Endometrium (tissue), 2 donors: ENCODE measurements at regions not wholly inside any gene's neighbourhood (a gene's known extent, or its start where the extent isn't known, plus 50 kb on each side); places are given as distances from the start of the nearest gene placed in this dataset.

ENCODE experiments used
- FAIRE-seq: peaks from 2 replicates; lab custom pipeline; 2012; peaks lifted over from hg19 to GRCh38; lab: Jason Lieb, UNC
- donor health status: control.
- donor health status: control.

DNA sequence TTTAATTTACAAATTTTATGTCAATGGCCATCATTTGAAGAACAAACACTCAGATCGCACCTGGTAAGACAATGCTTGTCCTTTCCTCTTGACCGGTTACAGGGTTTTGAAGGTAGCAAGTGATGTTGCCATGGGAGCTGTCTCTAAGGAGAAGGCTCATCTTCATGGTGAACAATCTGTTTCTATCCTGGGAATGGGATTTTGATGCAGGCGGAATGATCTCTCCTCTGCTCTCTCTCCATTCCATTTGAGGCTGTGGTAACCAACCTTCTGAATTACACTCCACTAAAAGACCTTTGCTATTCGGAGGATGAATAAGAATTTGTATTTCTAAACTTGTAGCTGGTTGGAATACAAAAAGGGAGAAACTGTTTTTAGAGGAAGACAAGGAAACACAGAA, 57.9 kb upstream of the SLC5A9 start:
- no peak for FAIRE-seq

DNA sequence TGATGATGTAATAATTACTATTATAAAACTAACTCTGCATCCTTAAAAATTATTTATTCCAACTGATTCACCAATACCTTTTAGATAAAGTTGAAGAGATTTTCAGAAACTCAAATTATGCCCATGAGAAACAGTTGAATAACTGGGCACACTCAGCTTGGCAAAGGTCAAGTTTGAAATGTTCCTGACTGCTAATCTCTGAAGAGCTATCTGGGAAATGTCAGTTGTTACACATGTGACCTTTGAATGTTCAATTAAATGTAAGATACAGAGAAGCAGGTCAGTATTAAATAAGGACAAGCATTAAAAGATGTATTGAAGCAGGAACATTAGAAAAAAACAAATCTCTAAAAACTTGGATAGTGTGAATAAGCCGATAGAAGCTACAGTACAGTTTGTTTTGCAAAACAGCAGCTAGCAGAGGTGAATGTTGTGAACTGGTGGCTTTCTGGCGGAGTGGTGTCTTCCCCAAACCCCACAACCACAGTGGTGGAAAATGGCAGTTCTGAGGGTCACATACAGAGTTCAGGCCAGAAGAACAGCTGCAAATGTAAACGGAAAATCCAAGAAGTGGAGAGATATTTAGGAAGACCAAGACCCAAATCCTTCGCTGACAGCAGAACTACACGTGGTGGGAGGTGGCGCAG, 61.9 kb upstream of the SLC5A9 start:
- FAIRE-seq, result no peak

DNA sequence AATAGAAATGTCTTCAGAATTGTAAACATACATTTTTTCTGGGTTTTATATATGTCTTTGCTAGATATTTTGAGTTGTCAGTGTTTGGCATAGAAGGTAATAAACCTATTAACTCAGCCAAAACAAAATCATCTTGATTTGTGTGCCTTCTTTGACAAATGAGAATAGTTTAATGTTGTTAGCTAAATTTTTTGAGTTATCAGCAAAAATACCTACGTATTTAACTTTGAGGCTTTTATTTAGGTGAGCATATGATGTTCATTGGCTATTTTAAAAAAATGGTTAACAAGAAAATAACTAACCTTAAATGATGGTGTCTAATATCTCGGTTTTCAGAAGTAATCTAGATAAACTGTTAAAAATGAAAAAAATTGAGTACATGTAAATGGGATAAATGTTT, 83.2 kb upstream of the SLC5A9 start:
- no peak for FAIRE-seq

DNA sequence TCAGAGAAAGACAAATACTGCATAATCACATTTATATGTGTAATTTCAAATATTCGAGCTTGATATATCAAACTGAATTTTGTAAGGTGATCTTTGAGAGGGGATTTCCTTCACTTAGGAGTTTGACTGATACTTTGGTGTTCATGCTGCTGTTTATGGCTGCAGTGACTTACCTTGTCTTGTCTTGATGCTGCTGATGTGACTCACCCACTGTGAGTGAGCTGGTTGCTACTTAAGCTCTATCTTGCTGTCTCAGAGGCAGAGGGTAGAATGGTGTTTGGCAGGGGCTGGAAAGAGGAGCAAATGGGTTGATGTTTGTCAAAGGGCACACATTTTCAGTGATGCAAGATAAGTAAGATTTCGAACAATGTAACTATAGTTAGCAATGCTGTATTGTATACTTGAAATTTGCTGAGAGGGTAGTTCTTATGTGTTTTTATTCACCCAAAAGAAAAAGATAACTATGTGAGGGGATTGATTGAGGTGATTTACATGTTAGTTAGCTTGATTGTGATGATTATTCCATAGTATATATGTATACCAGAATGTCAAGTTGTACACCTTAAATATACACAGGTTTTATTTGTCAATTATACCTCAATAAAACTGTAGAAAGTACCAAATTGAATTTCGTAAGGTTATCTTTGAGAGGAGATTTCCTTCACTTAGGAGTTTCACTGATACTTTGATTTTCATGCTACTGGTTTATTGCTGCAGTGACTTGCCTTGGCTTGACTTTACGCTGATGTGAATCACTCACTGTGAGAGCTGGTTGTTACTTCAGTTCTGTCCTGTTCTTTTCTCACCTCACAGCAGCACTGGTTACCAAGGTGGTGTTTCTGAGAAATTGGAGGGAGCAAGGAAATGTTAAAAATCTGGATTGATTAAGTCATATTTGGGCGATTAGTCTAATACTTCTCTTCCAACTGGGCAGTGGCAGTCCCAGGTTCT, 94.5 kb upstream of the SLC5A9 start:
- no peak for FAIRE-seq

DNA sequence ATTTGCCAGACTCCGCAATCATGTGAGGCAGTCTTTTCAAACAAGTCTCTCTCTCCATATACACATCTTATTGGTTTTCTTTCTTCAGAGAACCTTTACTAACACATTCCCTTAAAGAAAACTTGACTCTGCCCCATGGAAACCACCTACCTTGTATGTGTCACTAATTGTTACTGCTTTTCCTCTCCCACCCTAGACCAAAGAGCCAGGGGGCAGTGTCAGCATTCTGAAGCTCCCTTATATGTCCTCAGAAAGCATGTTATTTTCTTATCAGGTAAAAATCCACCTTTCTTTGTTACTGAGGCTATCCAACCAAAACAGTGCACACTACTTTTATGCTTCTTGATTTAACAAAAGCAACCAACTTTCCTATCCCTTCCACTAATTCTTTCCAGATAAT, 98.9 kb upstream of the SLC5A9 start:
- no peak for FAIRE-seq

DNA sequence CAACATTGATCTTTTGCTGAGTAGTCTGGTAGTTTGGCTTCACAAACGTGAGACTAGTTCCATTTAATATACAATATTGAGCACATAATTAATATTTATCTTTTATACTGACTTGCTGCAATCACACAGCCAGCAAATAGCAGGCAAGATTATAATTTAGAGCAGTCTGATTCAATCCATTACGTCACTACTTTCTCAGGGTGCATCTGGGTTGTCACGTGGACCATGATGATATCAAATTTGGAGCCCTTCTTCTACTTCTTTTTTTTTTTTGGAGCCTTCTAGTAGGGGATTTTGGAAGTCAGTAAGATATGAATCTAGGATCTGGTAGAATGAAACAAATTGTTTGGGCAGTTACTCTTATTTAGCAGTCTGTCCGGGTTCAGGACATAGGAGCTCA, 100.6 kb upstream of the SLC5A9 start:
- FAIRE-seq, result no peak

DNA sequence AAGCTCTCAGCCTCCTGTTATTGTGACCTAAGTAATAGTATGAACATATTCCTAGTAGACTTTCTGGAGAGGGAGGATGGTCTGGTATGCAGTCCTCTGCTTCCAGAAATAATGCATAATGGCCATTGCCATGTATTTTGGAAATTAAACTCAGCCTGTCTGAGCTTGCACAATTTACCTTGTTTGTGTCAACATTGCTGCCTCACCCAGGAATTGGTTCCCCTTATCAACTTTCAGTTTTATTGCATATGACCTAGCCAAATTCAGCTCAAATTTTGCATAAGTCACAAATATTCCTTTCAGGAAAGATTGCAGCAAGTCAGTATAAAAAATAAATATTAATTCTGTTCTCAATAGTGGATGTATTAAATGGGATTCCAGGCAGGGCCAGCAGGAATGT, 101.9 kb upstream of the SLC5A9 start:
- FAIRE-seq, result no peak

DNA sequence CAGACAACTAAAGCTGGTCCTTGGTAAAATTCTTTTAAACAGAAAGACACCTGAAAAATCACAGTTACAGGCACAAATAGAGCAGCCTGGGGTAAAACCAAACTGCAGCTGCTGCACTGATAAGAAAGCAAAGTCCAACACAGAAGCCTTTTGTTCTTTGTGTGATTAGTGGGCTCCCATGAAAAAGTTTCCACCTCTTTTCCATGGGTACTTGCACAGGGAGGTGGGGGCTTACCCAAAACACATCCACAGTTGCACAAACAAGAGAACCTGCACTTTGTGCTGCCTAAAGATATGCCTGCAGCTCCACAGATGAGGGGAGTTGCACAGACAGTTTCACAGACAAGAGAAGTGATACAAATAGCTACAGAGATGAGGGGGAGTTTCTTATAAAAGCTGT, 106.7 kb upstream of the SLC5A9 start:
- no peak for FAIRE-seq

DNA sequence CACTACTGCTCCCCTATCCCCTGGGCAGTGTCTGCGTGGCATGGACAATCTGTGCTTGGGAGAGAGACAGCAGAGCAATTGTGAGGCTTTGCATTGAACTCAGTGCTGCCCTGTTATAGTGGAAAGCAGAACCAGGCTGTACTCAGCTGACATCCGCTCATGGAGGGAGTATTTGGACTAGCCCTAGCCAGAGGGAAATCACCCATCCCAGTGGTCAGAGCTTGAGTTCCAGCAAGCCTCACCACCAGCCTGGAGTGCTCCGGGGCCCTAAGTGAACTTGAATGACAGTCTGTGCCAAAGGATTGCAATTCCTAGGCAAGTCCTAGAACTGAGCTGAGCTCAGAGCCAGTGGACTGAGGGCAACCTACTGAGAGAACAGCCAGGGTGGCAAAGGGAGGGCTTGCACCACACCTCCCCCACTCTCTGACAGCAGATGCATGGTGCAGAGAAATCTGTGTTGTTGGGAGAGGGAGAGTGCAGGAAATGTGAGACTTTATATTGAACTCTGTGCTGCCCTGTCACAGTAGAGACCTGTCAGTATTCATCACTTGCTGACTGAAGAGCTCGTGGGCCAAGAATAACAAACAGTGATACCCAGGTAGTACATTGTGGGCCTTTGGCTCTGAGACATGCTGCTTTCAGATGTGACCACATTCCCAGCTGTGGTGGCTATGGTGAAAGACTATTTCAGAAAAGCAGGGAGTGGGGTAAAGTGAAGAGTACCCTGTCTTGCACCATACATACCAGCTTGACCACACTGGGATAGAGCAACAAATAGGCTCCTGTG, 107.7 kb upstream of the SLC5A9 start:
- FAIRE-seq, result no peak

DNA sequence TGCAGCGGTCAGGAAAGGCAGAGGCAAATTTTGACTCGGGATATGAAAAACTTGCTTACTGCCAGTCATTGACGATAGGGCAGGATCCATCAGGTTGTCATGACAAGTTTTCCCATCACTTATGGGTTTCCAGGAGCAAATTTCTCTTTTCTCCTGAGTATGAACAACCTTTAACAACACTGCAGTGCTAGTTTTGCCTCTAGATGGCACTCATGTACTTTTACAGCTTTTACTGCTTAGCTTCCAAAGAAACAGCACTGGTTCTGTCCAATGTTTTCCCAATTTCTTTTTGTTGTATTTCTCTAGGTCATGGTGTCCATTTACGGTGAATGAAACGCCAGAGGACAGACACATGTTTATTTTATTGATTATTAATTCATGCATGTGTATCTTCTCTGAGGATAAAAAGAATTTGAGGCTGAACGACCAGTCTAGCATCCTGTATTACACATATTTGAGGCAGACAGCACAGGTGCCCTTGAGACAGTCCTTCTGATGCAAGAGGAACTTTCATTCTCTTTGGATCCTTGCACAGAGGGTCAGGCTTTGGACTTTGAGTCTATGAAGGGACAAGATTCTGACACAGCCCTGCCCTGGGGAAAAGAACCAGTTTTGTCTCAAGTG, 112.3 kb upstream of the TRABD2B start:
- peak; percentile 92 for FAIRE-seq

DNA sequence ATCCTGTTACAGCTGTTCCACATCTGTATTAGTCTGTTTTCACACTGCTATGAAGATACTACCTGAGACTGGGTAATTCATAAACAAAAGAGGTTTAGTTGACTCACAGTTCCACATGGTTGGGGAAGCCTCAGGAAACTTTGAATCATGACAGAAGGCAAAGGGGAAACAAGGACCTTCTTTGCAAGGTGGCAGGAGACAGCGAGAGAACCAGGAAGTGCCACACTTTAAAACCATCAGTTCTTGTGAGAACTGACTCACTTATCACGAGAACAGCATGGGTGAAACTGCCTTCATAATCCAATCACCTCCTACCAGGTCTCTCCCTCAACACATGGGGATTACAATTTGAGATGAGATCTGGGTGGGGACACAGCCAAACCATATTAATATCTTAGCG, 110.3 kb upstream of the TRABD2B start:
- no peak for FAIRE-seq

DNA sequence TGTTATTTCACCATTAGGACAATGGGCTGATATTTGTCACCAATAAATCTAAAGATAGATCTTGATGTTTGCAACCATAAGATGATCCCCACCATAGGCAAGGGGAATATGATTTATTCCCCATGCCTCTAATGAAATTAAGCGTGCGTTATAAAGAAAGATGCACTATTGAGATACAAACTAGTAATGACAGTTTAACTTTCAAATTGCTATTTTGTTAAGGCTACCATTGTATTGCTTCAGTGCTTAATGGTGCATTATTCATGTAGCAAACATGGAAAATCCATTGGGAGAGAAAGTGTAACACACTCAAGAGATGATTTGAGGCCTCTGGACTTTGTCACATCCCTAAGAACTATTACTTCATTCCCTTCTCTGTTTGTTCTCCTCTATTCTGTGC, 108.9 kb upstream of the TRABD2B start:
- no peak for FAIRE-seq

DNA sequence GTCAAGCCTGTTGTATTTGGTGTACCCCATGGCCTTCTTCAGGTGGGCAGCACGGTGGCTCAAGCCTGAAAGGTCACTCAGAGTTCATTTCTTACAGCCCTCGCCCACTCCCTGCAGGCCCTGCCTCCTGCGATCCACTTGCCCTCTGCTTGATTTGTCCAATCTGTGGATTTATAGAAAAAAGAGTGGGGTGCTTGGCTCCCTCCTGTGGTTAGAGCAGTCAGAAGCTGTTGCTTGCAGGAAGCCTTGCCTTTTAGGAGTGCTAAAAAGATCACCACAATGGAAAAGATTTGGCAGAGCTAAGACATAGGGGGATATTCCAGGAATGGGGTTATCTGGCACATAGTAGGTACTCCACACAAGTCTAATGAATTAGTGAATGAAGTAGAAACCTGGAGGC, 108.0 kb upstream of the TRABD2B start:
- FAIRE-seq, result no peak

DNA sequence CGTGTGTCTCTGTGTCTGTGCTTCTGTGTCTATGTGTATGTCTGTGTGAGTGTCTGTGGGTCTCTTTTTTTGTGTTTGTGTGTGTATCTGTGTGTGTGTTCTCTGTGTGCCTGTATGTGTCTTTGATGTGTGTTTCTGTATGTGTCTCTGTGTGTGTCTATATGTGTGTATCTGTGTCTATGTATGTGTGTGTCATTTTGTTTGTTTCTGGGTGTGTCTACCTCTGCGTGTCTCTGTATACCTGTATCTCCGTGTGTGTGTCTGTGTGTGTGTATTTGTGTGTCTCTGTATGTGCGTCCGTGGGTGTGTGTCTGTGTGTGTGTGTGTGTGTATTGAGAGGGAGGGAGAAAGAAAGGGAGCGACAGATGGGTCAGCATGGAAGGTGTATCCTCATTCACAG, 106.3 kb upstream of the TRABD2B start:
- FAIRE-seq, result no peak

DNA sequence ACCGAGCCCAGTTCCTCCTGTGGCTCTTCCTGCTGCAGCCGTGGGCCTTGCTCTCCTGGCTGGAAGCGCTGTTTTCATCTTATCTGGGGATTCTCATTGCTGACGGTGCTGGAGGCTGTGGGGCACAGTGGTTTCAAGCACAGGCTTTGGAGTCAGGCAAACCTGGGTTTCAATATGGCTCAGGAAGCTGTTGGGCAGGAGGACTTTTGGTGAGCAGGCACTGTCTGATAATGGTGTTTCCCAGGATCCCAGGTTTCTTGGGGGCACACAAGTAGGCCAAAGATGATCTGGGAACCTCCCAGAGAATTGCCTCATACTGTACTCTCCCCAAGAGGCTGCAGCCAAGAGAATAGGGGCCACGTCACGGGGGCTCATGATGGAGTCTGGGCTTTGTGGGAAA, 105.6 kb upstream of the TRABD2B start:
- no peak for FAIRE-seq

DNA sequence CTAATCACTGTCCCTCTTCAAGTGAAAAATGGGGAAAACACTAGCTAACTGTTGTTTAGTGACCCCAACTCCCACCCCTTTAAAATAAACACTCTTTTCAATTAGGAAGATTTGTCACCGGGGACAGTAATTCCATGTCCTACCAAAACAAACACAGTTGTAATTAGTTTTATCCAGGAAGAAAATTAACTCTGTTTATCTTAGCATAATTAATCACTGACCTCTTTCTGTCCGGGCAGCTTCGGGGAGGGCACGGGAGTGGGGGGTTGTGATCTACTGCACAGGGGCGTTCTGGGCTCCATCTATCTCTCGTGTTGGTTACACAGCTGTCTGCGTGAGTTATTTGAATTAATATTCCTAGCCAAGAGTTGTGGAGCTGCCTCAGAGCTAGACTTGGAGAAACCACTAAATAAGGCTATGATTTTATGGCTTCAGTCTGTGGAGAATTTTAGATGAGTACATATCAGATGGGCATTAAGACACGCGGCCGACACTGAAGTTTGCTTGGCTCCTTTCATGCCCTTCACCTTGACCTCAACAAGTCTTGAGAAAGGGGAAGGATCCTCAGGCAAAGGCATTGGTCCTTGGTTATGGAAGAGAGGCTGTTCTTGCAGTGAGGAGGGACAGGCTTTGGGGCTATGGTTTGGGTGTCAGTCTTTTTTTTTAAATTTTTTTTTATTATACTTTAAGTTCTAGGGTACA, 102.0 kb upstream of the TRABD2B start:
- no peak for FAIRE-seq

DNA sequence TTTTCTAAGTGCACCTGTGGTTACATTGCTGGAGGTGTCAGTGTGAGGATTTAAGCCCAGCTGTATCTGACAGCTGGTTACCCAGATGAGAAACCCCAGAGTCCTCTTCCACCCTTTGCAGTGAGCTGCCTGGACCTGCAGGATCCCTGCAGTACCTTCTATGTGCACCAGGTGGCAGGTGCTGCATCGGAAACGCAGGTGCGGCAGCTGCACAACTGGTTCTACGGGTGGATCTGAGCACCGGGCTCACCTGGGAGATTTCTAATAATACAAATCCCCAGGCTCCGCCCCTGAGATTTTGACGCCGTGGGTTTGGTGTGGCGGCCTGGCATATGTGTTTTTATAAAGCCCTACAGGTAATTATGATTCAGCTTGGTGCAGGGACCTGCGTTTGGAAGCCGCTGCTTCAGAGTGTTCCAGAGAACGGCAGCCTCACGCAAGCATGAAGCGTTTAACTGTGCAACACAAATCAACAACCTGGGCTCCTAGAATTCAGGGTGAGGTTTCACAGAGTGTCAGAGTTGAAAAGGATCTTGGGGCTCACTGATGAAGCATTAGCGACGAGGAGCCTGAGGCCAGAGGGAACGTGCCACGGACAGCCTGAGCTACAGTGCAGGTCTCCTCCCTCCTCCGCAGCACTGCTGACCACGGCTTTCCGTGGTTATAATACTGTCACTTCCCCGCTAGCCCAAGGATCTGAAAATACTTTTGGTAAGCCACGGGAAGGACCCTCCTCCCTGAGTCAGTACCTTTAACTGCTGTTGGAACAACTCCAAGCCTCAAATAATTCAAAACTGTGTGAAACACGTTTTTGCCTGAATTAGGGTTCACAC, 96.7 kb upstream of the TRABD2B start:
- no peak for FAIRE-seq

DNA sequence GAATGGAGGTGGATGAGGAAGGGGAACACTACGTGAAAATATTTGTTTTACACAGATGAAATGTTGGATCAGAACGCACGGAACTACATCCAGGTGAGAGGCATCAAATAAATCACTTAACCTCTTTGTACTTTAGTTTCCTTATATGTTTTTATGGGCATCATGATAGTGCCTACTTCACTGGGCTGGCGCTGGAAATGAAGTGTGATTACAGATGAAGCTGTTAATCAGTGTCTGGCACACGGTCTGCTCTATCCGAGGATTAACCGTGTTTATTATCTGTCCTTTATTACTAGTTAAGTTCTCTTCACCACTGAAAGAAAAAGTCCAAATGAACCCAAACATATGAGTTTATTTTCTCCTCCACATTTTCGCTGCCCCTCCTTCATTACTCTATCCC, 96.0 kb upstream of the TRABD2B start:
- FAIRE-seq, result no peak

DNA sequence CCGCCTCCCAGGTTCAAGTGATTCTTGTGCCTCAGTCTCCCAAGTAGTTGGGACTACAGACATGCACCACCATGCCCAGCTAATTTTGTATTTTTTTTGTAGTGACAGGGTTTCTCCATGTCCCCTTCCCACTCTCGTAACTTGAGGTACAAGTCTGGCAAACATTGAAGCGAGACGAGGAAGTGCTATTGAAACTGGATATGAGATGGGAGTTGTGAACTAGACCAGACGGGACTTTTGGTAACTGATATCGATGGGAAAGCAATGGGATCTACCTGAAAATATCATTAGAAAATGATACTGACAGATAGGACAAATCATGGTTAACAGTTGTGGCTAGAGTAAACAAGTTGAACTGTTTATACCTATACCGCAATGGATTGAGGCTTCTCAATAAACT, 95.2 kb upstream of the TRABD2B start:
- FAIRE-seq, result no peak

DNA sequence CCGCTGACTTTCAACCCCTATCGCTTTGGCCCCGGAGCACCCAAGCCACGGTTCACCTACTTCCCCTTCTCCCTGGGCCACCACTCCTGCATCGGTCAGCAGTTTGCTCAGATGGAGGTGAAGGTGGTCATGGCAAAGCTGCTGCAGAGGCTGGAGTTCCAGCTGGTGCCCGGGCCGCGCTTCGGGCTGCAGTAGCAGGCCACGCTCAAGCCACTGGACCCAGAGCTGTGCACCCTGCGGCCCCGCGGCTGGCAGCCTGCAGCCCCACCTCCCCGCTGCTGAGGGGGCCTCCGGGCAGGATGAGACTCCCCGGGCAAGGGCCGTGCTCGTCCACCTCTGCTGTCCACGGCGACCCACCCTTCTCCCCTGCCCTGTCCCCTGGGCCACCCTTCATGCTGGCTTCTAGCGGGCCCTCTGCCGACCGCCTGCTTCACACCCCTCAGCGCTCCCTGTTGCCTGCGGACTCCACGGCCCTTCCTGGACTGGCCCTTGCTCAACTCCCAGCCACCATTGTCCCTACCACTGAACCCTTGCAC, 92.2 kb upstream of the TRABD2B start:
- FAIRE-seq, result no peak

DNA sequence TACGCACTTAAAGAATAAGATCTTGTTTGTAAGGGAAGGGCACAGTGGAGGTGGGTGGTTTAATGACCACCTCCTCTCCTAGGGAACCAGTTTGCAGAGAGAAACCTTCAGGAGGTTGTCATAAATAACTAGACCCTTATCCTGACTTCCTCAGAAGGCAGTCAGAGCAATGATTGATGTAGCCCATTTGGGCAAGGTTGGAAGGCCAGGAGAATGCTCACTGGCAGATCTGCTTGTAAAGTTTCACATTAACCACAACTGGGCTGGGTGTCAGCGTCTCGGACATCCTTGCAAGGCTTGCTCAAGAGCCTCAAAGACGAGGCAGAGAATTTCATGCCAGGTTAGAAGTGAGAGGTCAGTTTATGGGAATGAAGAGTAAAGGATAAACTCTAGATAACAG, 87.6 kb upstream of the TRABD2B start:
- no peak for FAIRE-seq
